HepG2 (cell line): ENCODE measurements at regions not wholly inside any gene's neighbourhood (a gene's known extent, or its start where the extent isn't known, plus 50 kb on each side); places are given as distances from the start of the nearest gene placed in this dataset.

Source experiments
- ZNF232 ChIP-seq: sonication (generic); formaldehyde crosslinking; IDR thresholded peaks from 2 replicates; pipeline ENCODE4 v1.4.0; 2020; ENCODE audit warnings: missing genetic modification reagents, borderline replicate concordance
- TF ChIP-seq, protein P1 (sequence below): sonication (generic); formaldehyde crosslinking; IDR thresholded peaks from 2 replicates; pipeline ENCODE4 v1.5.0; 2020; ENCODE audit warnings: mild to moderate bottlenecking, missing genetic modification reagents, moderate library complexity

DNA sequence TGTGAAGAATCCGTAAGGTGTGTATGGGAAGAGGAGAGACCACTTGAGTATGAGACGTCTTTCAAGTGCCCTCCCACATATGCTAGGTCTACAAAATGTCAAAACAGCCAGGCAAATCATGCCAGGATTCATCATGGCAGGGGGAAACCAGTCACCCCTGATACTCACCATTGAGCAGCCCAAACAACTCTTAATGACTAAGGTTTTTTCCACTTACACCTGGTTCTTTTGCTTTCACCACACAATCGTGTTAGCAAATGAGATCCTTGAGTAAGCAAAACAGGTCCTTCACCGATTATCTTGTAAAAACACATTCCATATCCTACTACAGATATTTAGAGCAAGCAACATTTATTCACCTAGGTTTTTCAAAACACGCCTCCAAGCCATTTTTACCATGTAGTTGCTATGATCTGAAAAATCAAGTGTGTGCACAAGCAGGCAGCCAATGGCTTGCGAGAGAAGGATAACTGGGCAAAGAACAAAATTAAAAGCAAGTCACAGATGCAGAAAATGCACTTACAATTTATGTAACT is 177.5 kb upstream of the LPP start:
- TF ChIP-seq ZNF232: no peak
- TF ChIP-seq, protein P1, sequence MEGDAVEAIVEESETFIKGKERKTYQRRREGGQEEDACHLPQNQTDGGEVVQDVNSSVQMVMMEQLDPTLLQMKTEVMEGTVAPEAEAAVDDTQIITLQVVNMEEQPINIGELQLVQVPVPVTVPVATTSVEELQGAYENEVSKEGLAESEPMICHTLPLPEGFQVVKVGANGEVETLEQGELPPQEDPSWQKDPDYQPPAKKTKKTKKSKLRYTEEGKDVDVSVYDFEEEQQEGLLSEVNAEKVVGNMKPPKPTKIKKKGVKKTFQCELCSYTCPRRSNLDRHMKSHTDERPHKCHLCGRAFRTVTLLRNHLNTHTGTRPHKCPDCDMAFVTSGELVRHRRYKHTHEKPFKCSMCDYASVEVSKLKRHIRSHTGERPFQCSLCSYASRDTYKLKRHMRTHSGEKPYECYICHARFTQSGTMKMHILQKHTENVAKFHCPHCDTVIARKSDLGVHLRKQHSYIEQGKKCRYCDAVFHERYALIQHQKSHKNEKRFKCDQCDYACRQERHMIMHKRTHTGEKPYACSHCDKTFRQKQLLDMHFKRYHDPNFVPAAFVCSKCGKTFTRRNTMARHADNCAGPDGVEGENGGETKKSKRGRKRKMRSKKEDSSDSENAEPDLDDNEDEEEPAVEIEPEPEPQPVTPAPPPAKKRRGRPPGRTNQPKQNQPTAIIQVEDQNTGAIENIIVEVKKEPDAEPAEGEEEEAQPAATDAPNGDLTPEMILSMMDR (CRISPR knock-in tag): no peak
